NB4 (cell line): ENCODE measurements at regions not wholly inside any gene's neighbourhood (a gene's known extent, or its start where the extent isn't known, plus 50 kb on each side); places are given as distances from the start of the nearest gene placed in this dataset.

Experiments
- DNase-seq: peaks from one replicate; pipeline ENCODE4 v3.0.0; 2010; ENCODE audit warnings: low read depth
- H3K4me3 ChIP-seq: one replicate; pipeline ENCODE4 v1.5.1; 2011; ENCODE audit warnings: mild to moderate bottlenecking, low read depth, low read length, moderate library complexity
- CTCF ChIP-seq: IDR thresholded peaks from one replicate; pipeline ENCODE4 v1.5.1; 2012; ENCODE audit warnings: low read depth, low read length
- MAX ChIP-seq: IDR thresholded peaks from 2 replicates; pipeline ENCODE4 v1.6.1; 2011; ENCODE audit warnings: low read depth, low read length
- MYC ChIP-seq: IDR thresholded peaks from 2 replicates; pipeline ENCODE4 v1.6.1; 2011; ENCODE audit warnings: low read depth, low read length
- POLR2A ChIP-seq: IDR thresholded peaks from 2 replicates; pipeline ENCODE4 v1.6.1; 2011; ENCODE audit warnings: mild to moderate bottlenecking; ENCODE audit not compliant: insufficient read length; ENCODE audit errors: extremely low read depth

- no peak overlapping the region for H3K4me3 ChIP-seq
- DNase-seq: peak; percentile 42
- TF ChIP-seq MYC: no peak
- no peak for TF ChIP-seq MAX
- TF ChIP-seq POLR2A: no peak
- no peak for TF ChIP-seq CTCF
These were observed 53.9 kb upstream of the CCL2 start for GRCh38 chr17:34201225-34201624.

- no peak for DNase-seq
- TF ChIP-seq CTCF: no peak
- TF ChIP-seq POLR2A: no peak
- TF ChIP-seq MYC: no peak
- TF ChIP-seq MAX: no peak
- no peak overlapping the region for H3K4me3 ChIP-seq
These were observed 53.3 kb upstream of the CCL2 start for GRCh38 chr17:34201767-34202166.

GRCh38 chr17:34203018-34203638 lies 52.0 kb upstream of the CCL2 start:
- no peak for TF ChIP-seq MYC
- no peak for TF ChIP-seq POLR2A
- TF ChIP-seq MAX: no peak
- TF ChIP-seq CTCF: no peak
- DNase-seq: no peak
- H3K4me3 ChIP-seq: no peak overlapping the region

GRCh38 chr17:34204402-34204801 lies 50.7 kb upstream of the CCL2 start:
- TF ChIP-seq MYC: no peak
- TF ChIP-seq CTCF: no peak
- TF ChIP-seq POLR2A: no peak
- TF ChIP-seq MAX: no peak
- H3K4me3 ChIP-seq: no peak overlapping the region
- no peak for DNase-seq
